Glutamatergic neuron (in vitro differentiated cells): ENCODE measurements at regions not wholly inside any gene's neighbourhood (a gene's known extent, or its start where the extent isn't known, plus 50 kb on each side); places are given as distances from the start of the nearest gene placed in this dataset.

Experiments used
- DNase-seq: peaks from one replicate; pipeline ENCODE4 v3.0.0; 2022
- H3K27ac Mint-ChIP-seq: one replicate; pipeline ENCODE4 v1.8.0; 2020; ENCODE audit warnings: mild to moderate bottlenecking, mixed read lengths, inconsistent platforms; ENCODE audit not compliant: unreplicated experiment
- H3K27me3 Mint-ChIP-seq: one replicate; pipeline ENCODE4 v1.8.0; 2020; ENCODE audit warnings: mild to moderate bottlenecking, moderate library complexity, mixed read lengths, inconsistent platforms; ENCODE audit not compliant: unreplicated experiment
- H3K36me3 Mint-ChIP-seq: one replicate; pipeline ENCODE4 v1.8.0; 2020; ENCODE audit warnings: mild to moderate bottlenecking, mixed read lengths, inconsistent platforms; ENCODE audit not compliant: unreplicated experiment
- H3K4me1 Mint-ChIP-seq: one replicate; pipeline ENCODE4 v1.8.0; 2020; ENCODE audit warnings: mild to moderate bottlenecking, low read depth, mixed read lengths, inconsistent platforms; ENCODE audit not compliant: unreplicated experiment
- H3K4me3 Mint-ChIP-seq: one replicate; pipeline ENCODE4 v1.8.0; 2020; ENCODE audit warnings: mild to moderate bottlenecking, mixed read lengths, inconsistent platforms; ENCODE audit not compliant: unreplicated experiment
- H3K9me3 Mint-ChIP-seq: one replicate; pipeline ENCODE4 v1.8.0; 2020; ENCODE audit warnings: mild to moderate bottlenecking, moderate library complexity, mixed read lengths, inconsistent platforms; ENCODE audit not compliant: unreplicated experiment
- CTCF ChIP-seq: fragments of 200-600 bp; sonication (generic); IDR thresholded peaks from one replicate; pipeline ENCODE4 v1.5.0; 2021; ENCODE audit not compliant: partially characterized antibody, unreplicated experiment

GRCh38 chr17:77496831-77497577, 356.2 kb downstream of the SEC14L1 start:
- H3K36me3 Mint-ChIP-seq = peaks cover 4% of the 10 kb centered on the region

DNA sequence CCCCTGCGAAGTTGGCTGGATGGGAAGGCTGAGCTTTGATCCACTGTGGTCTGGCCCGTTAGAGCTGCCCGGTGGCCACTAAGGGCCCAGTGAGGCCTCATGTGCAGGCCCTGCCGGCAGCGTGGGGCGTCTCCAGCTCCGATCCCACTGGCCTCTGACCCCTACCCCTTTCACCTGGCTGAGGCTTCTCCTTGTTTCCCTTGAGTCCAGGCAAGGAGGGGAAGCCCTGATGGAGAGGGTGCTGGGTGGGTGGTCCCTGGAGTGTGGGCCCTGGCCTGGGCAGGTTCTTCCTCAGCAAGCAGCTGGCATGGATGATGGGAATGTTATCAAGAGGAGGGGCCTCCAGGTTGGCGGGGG, 356.8 kb downstream of the SEC14L1 start:
- peaks cover 8% of the 10 kb centered on the region for H3K27me3 Mint-ChIP-seq
- H3K9me3 Mint-ChIP-seq = peaks cover 12% of the 10 kb centered on the region
- no peak overlapping the region for H3K27ac Mint-ChIP-seq
- DNase-seq = no peak
- no peak for TF ChIP-seq CTCF
- peaks cover 4% of the 10 kb centered on the region for H3K36me3 Mint-ChIP-seq
- peaks cover 4% of the 10 kb centered on the region for H3K4me1 Mint-ChIP-seq
- no peak overlapping the region for H3K4me3 Mint-ChIP-seq

More at GRCh38 chr17:77496831-77497577, 356.2 kb downstream of the SEC14L1 start:
- H3K4me3 Mint-ChIP-seq = no peak overlapping the region
- peaks cover 4% of the 10 kb centered on the region for H3K4me1 Mint-ChIP-seq
- DNase-seq = no peak
- TF ChIP-seq CTCF = no peak
- peaks cover 9% of the 10 kb centered on the region for H3K27me3 Mint-ChIP-seq
- H3K9me3 Mint-ChIP-seq = peaks cover 14% of the 10 kb centered on the region
- H3K27ac Mint-ChIP-seq = no peak overlapping the region

DNA sequence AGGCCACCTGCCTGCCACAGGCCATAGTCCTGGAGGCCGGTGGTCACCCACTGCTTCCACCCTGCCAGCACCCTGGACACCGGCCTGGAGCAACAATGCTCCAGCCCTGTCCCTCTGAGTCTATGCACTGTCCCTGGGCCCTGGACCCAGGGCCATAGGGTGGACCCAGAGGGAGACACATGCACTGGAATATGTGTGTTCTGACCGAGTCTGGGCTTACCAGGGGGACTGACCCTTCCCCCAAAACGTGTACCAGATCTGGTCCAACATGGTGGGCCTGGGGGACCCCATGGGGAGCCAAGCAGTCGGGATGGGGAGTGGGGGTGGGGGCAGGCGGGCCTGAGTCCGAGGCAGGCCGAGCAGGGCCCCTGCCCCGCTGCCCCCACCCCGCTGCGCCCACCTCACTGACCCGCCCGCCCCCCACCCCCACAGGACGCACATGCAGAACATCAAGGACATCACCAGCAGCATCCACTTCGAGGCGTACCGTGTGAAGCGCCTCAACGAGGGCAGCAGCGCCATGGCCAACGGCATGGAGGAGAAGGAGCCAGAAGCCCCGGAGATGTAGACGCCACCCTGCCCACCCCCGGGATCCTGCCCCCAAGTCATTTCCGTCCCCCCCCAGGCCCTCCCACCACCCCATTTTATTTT, 357.4 kb downstream of the SEC14L1 start:
- H3K27ac Mint-ChIP-seq = no peak overlapping the region
- peaks cover 4% of the 10 kb centered on the region for H3K36me3 Mint-ChIP-seq
- DNase-seq = no peak
- peaks cover 4% of the 10 kb centered on the region for H3K4me1 Mint-ChIP-seq
- TF ChIP-seq CTCF = no peak
- H3K27me3 Mint-ChIP-seq = peaks cover 8% of the 10 kb centered on the region
- no peak overlapping the region for H3K4me3 Mint-ChIP-seq
- peaks cover 12% of the 10 kb centered on the region for H3K9me3 Mint-ChIP-seq

DNA sequence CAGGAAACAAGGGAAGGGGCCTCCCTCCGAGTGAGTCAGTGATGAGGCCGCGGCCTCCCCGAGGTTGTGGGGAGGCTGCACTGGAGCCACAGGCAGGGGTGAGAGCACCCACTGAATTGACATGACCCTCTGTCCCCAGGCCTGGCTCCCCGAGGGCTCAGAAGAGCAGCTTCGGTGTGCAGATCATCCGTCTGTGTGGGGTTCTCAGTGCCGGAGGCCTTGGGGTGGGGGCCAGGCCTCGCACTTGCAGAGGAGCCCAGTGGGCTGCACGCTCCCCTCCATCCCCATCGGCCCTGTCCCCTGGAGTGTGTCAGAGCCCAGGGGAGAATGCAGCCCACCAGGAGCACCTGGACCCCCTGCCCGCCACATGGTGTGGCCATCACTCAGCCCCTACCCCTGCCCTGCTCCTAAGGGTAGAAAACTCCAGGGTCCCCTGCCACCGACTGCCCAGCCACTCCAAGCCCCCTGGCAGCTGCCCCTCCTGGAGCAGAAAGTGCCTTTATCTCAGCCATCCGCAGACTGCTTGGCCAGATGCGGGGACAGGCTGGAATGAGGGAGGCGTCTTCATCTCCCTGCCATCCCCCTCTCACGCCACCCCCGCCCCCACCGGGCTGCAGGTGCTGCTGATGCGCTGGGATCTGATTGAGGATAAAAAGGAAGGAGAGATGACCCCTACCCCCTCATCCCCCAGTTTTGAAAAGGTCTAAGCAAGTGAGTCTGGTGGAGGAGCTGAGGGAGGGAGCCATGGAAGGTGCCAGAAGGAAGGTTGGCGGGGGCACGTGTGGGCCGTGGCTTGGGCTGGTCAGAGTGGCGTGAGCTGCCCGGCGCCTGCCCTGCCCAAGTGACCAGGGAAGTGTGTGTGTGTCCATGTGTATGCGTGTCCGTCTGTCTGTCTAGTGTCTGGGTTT, 358.3 kb downstream of the SEC14L1 start:
- TF ChIP-seq CTCF = no peak
- H3K36me3 Mint-ChIP-seq = peaks cover 4% of the 10 kb centered on the region
- H3K4me3 Mint-ChIP-seq = no peak overlapping the region
- H3K27ac Mint-ChIP-seq = no peak overlapping the region
- peaks cover 9% of the 10 kb centered on the region for H3K9me3 Mint-ChIP-seq
- DNase-seq = peak; percentile 17
- peaks cover 5% of the 10 kb centered on the region for H3K27me3 Mint-ChIP-seq
- peaks cover 4% of the 10 kb centered on the region for H3K4me1 Mint-ChIP-seq
